ENCODE measurements at regions not wholly inside any gene's neighbourhood (a gene's known extent, or its start where the extent isn't known, plus 50 kb on each side); places are given as distances from the start of the nearest gene placed in this dataset.

DNA sequence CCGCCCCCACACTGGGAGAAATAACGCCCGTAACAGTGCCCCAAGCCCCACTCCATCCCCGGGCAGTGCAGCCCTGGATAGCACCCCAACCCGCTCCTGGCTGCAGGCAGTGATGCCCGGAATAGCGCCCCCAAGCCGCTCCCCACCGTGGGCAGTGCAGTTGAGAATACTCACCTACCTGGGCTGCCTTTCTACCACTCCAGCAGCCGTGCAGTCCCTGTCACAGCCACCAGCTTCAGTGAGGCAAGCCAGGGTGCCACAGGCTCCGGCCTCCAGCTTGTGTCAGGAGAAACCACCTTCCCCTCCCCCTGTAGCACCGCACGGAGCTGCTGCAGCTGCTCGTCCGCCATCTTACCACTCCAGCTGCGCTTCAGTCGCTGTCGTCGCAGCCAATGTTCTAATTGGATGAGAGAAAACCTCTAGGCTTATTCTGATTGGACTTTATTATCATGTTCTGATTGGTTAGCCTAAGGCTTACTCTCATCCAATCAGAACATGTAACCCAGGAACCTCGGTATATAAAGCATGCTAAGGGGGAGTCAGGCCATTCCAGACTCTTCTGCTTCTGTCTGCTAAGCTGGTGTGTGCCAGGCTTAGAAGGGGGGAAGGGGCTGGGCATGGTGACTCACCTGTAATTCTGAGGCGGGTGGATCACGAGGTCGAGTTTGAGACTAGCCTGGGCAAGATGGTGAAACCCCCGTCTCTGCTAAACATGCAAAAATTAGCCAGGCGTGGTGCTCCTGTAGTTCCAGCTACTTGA is 53.2 kb upstream of the ZNF33B start:
- TF ChIP-seq, protein P1, sequence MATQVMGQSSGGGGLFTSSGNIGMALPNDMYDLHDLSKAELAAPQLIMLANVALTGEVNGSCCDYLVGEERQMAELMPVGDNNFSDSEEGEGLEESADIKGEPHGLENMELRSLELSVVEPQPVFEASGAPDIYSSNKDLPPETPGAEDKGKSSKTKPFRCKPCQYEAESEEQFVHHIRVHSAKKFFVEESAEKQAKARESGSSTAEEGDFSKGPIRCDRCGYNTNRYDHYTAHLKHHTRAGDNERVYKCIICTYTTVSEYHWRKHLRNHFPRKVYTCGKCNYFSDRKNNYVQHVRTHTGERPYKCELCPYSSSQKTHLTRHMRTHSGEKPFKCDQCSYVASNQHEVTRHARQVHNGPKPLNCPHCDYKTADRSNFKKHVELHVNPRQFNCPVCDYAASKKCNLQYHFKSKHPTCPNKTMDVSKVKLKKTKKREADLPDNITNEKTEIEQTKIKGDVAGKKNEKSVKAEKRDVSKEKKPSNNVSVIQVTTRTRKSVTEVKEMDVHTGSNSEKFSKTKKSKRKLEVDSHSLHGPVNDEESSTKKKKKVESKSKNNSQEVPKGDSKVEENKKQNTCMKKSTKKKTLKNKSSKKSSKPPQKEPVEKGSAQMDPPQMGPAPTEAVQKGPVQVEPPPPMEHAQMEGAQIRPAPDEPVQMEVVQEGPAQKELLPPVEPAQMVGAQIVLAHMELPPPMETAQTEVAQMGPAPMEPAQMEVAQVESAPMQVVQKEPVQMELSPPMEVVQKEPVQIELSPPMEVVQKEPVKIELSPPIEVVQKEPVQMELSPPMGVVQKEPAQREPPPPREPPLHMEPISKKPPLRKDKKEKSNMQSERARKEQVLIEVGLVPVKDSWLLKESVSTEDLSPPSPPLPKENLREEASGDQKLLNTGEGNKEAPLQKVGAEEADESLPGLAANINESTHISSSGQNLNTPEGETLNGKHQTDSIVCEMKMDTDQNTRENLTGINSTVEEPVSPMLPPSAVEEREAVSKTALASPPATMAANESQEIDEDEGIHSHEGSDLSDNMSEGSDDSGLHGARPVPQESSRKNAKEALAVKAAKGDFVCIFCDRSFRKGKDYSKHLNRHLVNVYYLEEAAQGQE (tag by site-specific recombination; IDR thresholded peaks at IDR 0.05), result no peak
- TF ChIP-seq, protein P2, sequence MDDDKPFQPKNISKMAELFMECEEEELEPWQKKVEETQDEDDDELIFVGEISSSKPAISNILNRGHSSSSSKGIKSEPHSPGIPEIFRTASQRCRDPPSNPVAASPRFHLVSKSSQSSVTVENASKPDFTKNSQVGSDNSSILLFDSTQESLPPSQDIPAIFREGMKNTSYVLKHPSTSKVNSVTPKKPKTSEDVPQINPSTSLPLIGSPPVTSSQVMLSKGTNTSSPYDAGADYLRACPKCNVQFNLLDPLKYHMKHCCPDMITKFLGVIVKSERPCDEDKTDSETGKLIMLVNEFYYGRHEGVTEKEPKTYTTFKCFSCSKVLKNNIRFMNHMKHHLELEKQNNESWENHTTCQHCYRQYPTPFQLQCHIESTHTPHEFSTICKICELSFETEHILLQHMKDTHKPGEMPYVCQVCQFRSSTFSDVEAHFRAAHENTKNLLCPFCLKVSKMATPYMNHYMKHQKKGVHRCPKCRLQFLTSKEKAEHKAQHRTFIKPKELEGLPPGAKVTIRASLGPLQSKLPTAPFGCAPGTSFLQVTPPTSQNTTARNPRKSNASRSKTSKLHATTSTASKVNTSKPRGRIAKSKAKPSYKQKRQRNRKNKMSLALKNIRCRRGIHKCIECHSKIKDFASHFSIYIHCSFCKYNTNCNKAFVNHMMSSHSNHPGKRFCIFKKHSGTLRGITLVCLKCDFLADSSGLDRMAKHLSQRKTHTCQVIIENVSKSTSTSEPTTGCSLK (tag by site-specific recombination; IDR thresholded peaks at IDR 0.05), result no peak
- TF ChIP-seq, protein P3, sequence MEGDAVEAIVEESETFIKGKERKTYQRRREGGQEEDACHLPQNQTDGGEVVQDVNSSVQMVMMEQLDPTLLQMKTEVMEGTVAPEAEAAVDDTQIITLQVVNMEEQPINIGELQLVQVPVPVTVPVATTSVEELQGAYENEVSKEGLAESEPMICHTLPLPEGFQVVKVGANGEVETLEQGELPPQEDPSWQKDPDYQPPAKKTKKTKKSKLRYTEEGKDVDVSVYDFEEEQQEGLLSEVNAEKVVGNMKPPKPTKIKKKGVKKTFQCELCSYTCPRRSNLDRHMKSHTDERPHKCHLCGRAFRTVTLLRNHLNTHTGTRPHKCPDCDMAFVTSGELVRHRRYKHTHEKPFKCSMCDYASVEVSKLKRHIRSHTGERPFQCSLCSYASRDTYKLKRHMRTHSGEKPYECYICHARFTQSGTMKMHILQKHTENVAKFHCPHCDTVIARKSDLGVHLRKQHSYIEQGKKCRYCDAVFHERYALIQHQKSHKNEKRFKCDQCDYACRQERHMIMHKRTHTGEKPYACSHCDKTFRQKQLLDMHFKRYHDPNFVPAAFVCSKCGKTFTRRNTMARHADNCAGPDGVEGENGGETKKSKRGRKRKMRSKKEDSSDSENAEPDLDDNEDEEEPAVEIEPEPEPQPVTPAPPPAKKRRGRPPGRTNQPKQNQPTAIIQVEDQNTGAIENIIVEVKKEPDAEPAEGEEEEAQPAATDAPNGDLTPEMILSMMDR (tag by site-specific recombination; IDR thresholded peaks at IDR 0.05), result no peak
- TF ChIP-seq TRIM28 (IDR thresholded peaks at IDR 0.05; ENCODE audit: borderline replicate concordance, low read length), result no peak
